Stomach (tissue), 8 donors: ENCODE measurements at regions not wholly inside any gene's neighbourhood (a gene's known extent, or its start where the extent isn't known, plus 50 kb on each side); places are given as distances from the start of the nearest gene placed in this dataset.

Experiments
- DNase-seq, 2 donors: peaks; one replicate each; pipeline versions ENCODE4 v3.0.0 to v3.0.0-alpha.2; 2013 to 2019
- H3K27ac ChIP-seq, 5 donors: fragments of 200-600 bp in 4 of 5; sonication (generic) in 4 of 5; one replicate each; pipeline ENCODE4 v1.5.1; 2013 to 2019; ENCODE audit warnings: mild to moderate bottlenecking in 1 of 5, moderate library complexity in 1 of 5
- H3K27me3 ChIP-seq, 3 donors: fragments of 200-600 bp; sonication (generic); one replicate each; pipeline ENCODE4 v1.5.1; 2017 to 2019; ENCODE audit warnings: mixed run types in 1 of 3
- H3K36me3 ChIP-seq, 4 donors: fragments of 200-600 bp; sonication (generic); 1 replicate in 3 of 4; 2 replicates in 1 of 4; pipeline ENCODE4 v1.5.1; 2016 to 2019
- H3K4me1 ChIP-seq, 4 donors: fragments of 200-600 bp; sonication (generic); one replicate each; pipeline ENCODE4 v1.5.1; 2016 to 2019
- H3K4me3 ChIP-seq, 4 donors: fragments of 200-600 bp; sonication (generic) in 3 of 4; one replicate each; pipeline ENCODE4 v1.5.1; 2016 to 2019; ENCODE audit warnings: mild to moderate bottlenecking in 1 of 4
- H3K9me3 ChIP-seq, 4 donors: fragments of 200-600 bp; sonication (generic); one replicate each; pipeline ENCODE4 v1.5.1; 2016 to 2019
- CTCF ChIP-seq, 7 experiments: fragments of 450-650 bp in 4 of 7; fragments of 200-600 bp in 3 of 7; sonication (generic) in 3 of 7; IDR thresholded peaks; one replicate each; pipeline ENCODE4 v1.5.1; 2016 to 2019; ENCODE audit warnings: antibody characterized with exemption in 7 of 7, control low read depth in 2 of 7, mild to moderate bottlenecking in 1 of 7
- EP300 ChIP-seq: sonication (generic); formaldehyde crosslinking; IDR thresholded peaks from one replicate; pipeline ENCODE4 v1.6.1; 2017; ENCODE audit warnings: antibody characterized with exemption
- POLR2A ChIP-seq, 4 donors: fragments of 450-650 bp; IDR thresholded peaks; one replicate each; pipeline ENCODE4 v1.6.1; 2016; ENCODE audit warnings: antibody characterized with exemption in 4 of 4, control low read depth in 2 of 4, mild to moderate bottlenecking in 1 of 4, moderate library complexity in 1 of 4
- POLR2AphosphoS5 ChIP-seq, 3 donors: sonication (generic); formaldehyde crosslinking; IDR thresholded peaks; one replicate each; pipeline ENCODE4 v1.6.1; 2016; ENCODE audit warnings: antibody characterized with exemption in 3 of 3
- WGBS, 5 donors: extraction: QIAGEN DNeasy Blood & Tissue Kit in 3 of 5; methylation state at CpG; one replicate each; pipeline versions ENCODE4 v1.1.5 to v1.1.7; 2013 to 2018; 5-methylcytosine and 5-hydroxymethylcytosine counted together
- intact Hi-C: fragments of 100-400 bp; cut with DNase I; formaldehyde crosslinking; loops from one replicate; pipeline ENCODE4 v1.15.1; 2023; ENCODE audit warnings: low total_unique reads
- donor health status: healthy with polysubstance abuse.
- donor health status: Bipolar disorder and iron deficiency.
- donor health status: healthy.

- no peaks in the 10 kb centered on the region for H3K36me3 ChIP-seq
- no peak overlapping the region for H3K27ac ChIP-seq
- H3K9me3 ChIP-seq: no peaks in the 10 kb centered on the region
- TF ChIP-seq EP300: no peak
- intact Hi-C loops: loop anchor here (10.0 kb wide), 1 partner anchor 187 kb away; no protein-coding TSS in a partner anchor
- 61 to 69% (median 66%) methylated on average over 5 of the region's 5 CpGs for WGBS, 5 donors
- no peaks in the 10 kb centered on the region for H3K4me1 ChIP-seq
- H3K27me3 ChIP-seq: no peaks in the 10 kb centered on the region
- no peak overlapping the region for H3K4me3 ChIP-seq
- no peak for DNase-seq
Measured at GRCh38 chr6:782141-782540, 89.2 kb upstream of the EXOC2 start.

- Histone ChIP-seq H3K4me1 (no peaks in the 10 kb centered on the region), H3K4me3 (no peak overlapping the region), H3K36me3 (no peaks in the 10 kb centered on the region), H3K27me3 (no peaks in the 10 kb centered on the region), H3K27ac (no peak overlapping the region), H3K9me3 (no peaks in the 10 kb centered on the region)
- no peak for DNase-seq
- intact Hi-C loops: loop anchor here (10.0 kb wide), 1 partner anchor 187 kb away; no protein-coding TSS in a partner anchor
- TF ChIP-seq POLR2AphosphoS5 (IDR thresholded peaks at IDR 0.05) (no peak), CTCF (IDR thresholded peaks at IDR 0.05) (no peak), EP300 (no peak), POLR2A (IDR thresholded peaks at IDR 0.05) (no peak)
- 59 to 82% (median 69%) methylated on average over 12 to 13 of the region's 13 CpGs for WGBS, 5 donors
Measured at GRCh38 chr6:781350-781961, 88.5 kb upstream of the EXOC2 start.

- Histone ChIP-seq H3K36me3 (no peaks in the 10 kb centered on the region), H3K9me3 (no peaks in the 10 kb centered on the region), H3K4me3 (no peak overlapping the region), H3K27me3 (no peaks in the 10 kb centered on the region), H3K4me1 (peaks cover 0 to 6% (median 0%) of the 10 kb centered on the region in 4 donors), H3K27ac (no peak overlapping the region)
- no peak for TF ChIP-seq EP300
- TF ChIP-seq CTCF (IDR thresholded peaks at IDR 0.05): no peak
- no peak for TF ChIP-seq POLR2AphosphoS5 (IDR thresholded peaks at IDR 0.05)
- no peak for TF ChIP-seq POLR2A (IDR thresholded peaks at IDR 0.05)
- no peak for DNase-seq
- 89 to 98% (median 94%) methylated on average over 3 of the region's 3 CpGs for WGBS, 5 donors
- intact Hi-C loops: loop anchor here (10.0 kb wide), 1 partner anchor 186 kb away; no protein-coding TSS in a partner anchor
Measured at GRCh38 chr6:780706-781105, 87.8 kb upstream of the EXOC2 start.

- intact Hi-C loops: no loop called here
- 94 to 96% (median 95%) methylated on average over 9 of the region's 9 CpGs for WGBS, 5 donors
Measured at GRCh38 chr6:776951-777350, 84.0 kb upstream of the EXOC2 start.

GRCh38 chr6:776528-776931 is 83.6 kb upstream of the EXOC2 start:
- Histone ChIP-seq H3K27ac (no peak overlapping the region), H3K4me3 (no peak overlapping the region), H3K4me1 (peaks cover 0 to 6% (median 0%) of the 10 kb centered on the region in 4 donors), H3K36me3 (no peaks in the 10 kb centered on the region), H3K9me3 (peaks cover 0 to 8% (median 0%) of the 10 kb centered on the region in 4 donors), H3K27me3 (no peaks in the 10 kb centered on the region)
- TF ChIP-seq POLR2AphosphoS5 (IDR thresholded peaks at IDR 0.05) (no peak), POLR2A (IDR thresholded peaks at IDR 0.05) (no peak), EP300 (no peak), CTCF (IDR thresholded peaks at IDR 0.05) (no peak)
- WGBS, 5 donors: 53 to 64% (median 57%) methylated on average over 3 of the region's 3 CpGs
- intact Hi-C loops: no loop called here
- DNase-seq: no peak

More at GRCh38 chr6:776951-777350, 84.0 kb upstream of the EXOC2 start:
- TF ChIP-seq POLR2AphosphoS5 (IDR thresholded peaks at IDR 0.05): no peak
- TF ChIP-seq EP300: no peak
- H3K9me3 ChIP-seq: peaks cover 0 to 4% (median 0%) of the 10 kb centered on the region in 4 donors
- no peaks in the 10 kb centered on the region for H3K36me3 ChIP-seq
- DNase-seq: no peak
- no peak overlapping the region for H3K27ac ChIP-seq
- H3K4me1 ChIP-seq: peaks cover 0 to 6% (median 0%) of the 10 kb centered on the region in 4 donors
- no peaks in the 10 kb centered on the region for H3K27me3 ChIP-seq
- no peak overlapping the region for H3K4me3 ChIP-seq
